Loucy (cell line): ENCODE measurements at regions not wholly inside any gene's neighbourhood (a gene's known extent, or its start where the extent isn't known, plus 50 kb on each side); places are given as distances from the start of the nearest gene placed in this dataset.

Source experiments
- H2AFZ ChIP-seq: fragments of 200-600 bp; sonication (generic); 2 replicates; pipeline ENCODE4 v1.6.0; 2016; ENCODE audit warnings: antibody characterized with exemption, mild to moderate bottlenecking, low read length, moderate library complexity
- H3F3A ChIP-seq: fragments of 200-600 bp; 2 replicates; pipeline ENCODE4 v1.6.0; 2016; ENCODE audit warnings: antibody characterized with exemption, low read depth, mild to moderate bottlenecking
- H3K27me3 ChIP-seq: fragments of 200-600 bp; sonication (generic); 2 replicates; pipeline ENCODE4 v1.6.1; 2014; ENCODE audit warnings: low read length, mild to moderate bottlenecking; ENCODE audit not compliant: insufficient read depth, poor library complexity, severe bottlenecking
- H3K36me3 ChIP-seq: fragments of 200-600 bp; sonication (generic); 2 replicates; pipeline ENCODE4 v1.6.1; 2016; ENCODE audit warnings: low read length; ENCODE audit not compliant: insufficient read depth
- H3K4me1 ChIP-seq: fragments of 200-600 bp; sonication (generic); 2 replicates; pipeline ENCODE4 v1.5.1; 2014; ENCODE audit warnings: low read length, mild to moderate bottlenecking; ENCODE audit not compliant: insufficient read depth, poor library complexity, severe bottlenecking
- H3K4me2 ChIP-seq: fragments of 200-600 bp; sonication (generic); 2 replicates; pipeline ENCODE4 v1.6.0; 2014; ENCODE audit warnings: antibody characterized with exemption, low read length, low read depth, mild to moderate bottlenecking; ENCODE audit not compliant: poor library complexity, severe bottlenecking
- H3K4me3 ChIP-seq: fragments of 200-600 bp; sonication (generic); 2 replicates; pipeline ENCODE4 v1.5.1; 2014; ENCODE audit warnings: low read length, mild to moderate bottlenecking, mixed read lengths; ENCODE audit not compliant: poor library complexity, severe bottlenecking
- H3K79me2 ChIP-seq: fragments of 200-600 bp; sonication (generic); 2 replicates; pipeline ENCODE4 v1.6.1; 2014; ENCODE audit warnings: low read length; ENCODE audit not compliant: insufficient read depth
- H3K9ac ChIP-seq: fragments of 200-600 bp; sonication (generic); 2 replicates; pipeline ENCODE4 v1.6.0; 2014; ENCODE audit warnings: mild to moderate bottlenecking, low read depth, low read length, moderate library complexity; ENCODE audit not compliant: poor library complexity, severe bottlenecking
- H3K9me2 ChIP-seq: fragments of 200-600 bp; sonication (generic); replicated peaks from 2 replicates; pipeline ENCODE4 v1.6.1; 2016; ENCODE audit warnings: low read depth, low read length, mixed read lengths
- H3K9me3 ChIP-seq: fragments of 200-600 bp; sonication (generic); 2 replicates; pipeline ENCODE4 v1.6.1; 2014; ENCODE audit warnings: mild to moderate bottlenecking, antibody characterized with exemption, low read length, low read depth; ENCODE audit not compliant: insufficient read depth
- H4K20me1 ChIP-seq: fragments of 200-600 bp; sonication (generic); 2 replicates; pipeline ENCODE4 v1.6.0; 2014; ENCODE audit warnings: antibody characterized with exemption, low read length, mild to moderate bottlenecking; ENCODE audit not compliant: insufficient read depth, poor library complexity, severe bottlenecking
- CTCF ChIP-seq: fragments of 200-600 bp; sonication (generic); conservative IDR thresholded peaks from 2 replicates; pipeline ENCODE4 v1.5.1; 2014; ENCODE audit warnings: mild to moderate bottlenecking, antibody characterized with exemption, low read length
- EZH2phosphoT487 ChIP-seq: fragments of 200-600 bp; IDR thresholded peaks from 2 replicates; pipeline ENCODE4 v1.6.1; 2018; ENCODE audit warnings: antibody characterized with exemption, mild to moderate bottlenecking, moderate library complexity, borderline replicate concordance

GRCh38 chr6:1229301-1229700, 82.6 kb upstream of the FOXQ1 start:
- TF ChIP-seq EZH2phosphoT487, result no peak
- no peak for TF ChIP-seq CTCF
- Histone ChIP-seq H4K20me1 (no peaks in the 10 kb centered on the region), H3K79me2 (no peaks in the 10 kb centered on the region), H3K4me3 (no peak overlapping the region), H3K9me3 (no peaks in the 10 kb centered on the region), H3K9me2 (no peaks in the 10 kb centered on the region), H3K36me3 (no peaks in the 10 kb centered on the region), H3K4me1 (no peaks in the 10 kb centered on the region), H3K27me3 (no peaks in the 10 kb centered on the region), H2AFZ (no peak overlapping the region), H3K4me2 (no peak overlapping the region), H3K9ac (no peak overlapping the region), H3F3A (no peaks in the 10 kb centered on the region)

GRCh38 chr6:1228754-1229191, 83.1 kb upstream of the FOXQ1 start:
- no peaks in the 10 kb centered on the region for H3F3A ChIP-seq
- H3K4me1 ChIP-seq, result no peaks in the 10 kb centered on the region
- H3K4me2 ChIP-seq, result no peak overlapping the region
- H3K9me3 ChIP-seq, result no peaks in the 10 kb centered on the region
- no peak overlapping the region for H2AFZ ChIP-seq
- no peaks in the 10 kb centered on the region for H3K36me3 ChIP-seq
- TF ChIP-seq CTCF, result no peak
- TF ChIP-seq EZH2phosphoT487, result no peak
- no peaks in the 10 kb centered on the region for H4K20me1 ChIP-seq
- H3K79me2 ChIP-seq, result no peaks in the 10 kb centered on the region
- H3K9ac ChIP-seq, result no peak overlapping the region
- no peaks in the 10 kb centered on the region for H3K27me3 ChIP-seq
- H3K9me2 ChIP-seq, result no peaks in the 10 kb centered on the region
- H3K4me3 ChIP-seq, result no peak overlapping the region

DNA sequence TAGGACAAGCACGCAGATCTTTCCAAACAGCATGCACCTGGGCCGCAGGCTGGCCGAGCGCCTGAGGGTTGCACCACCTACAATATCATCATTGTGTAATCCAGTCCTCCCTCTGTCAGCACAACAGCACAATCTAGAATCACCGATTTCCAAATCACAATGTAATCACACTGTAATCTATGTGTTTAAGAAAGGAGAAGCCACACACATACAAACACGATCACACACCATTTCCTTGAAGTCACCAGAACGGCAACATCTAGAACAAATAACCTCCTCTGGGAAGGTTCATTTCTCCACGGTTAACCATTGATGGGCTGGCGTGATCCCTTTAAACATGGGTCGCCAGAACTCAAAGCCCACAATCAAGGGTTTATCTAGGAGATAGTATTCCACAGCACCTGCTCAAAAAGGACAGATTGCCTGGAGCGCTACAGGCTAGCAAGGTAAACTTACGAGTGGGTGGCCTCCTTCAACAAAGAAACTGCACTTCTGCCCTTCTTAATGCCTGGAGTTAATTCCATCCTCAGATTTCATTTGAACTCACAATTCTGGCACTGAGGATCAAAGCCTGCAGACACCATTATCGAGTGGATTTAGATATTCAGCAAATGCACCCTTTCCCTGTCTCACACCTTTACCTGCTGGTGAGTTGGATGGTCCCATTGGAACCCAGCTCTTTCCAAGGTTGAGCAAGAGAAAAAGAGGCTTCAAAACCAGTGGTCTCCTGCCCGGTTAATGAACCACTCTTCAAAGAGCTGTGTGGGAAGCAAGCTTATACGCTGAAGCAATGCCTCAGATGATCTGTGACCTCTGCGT, 83.8 kb upstream of the FOXQ1 start:
- H3K9me3 ChIP-seq, result no peaks in the 10 kb centered on the region
- no peak overlapping the region for H3K9ac ChIP-seq
- no peaks in the 10 kb centered on the region for H3K79me2 ChIP-seq
- H3F3A ChIP-seq, result no peaks in the 10 kb centered on the region
- no peak overlapping the region for H3K4me3 ChIP-seq
- no peak for TF ChIP-seq EZH2phosphoT487
- TF ChIP-seq CTCF, result no peak
- no peak overlapping the region for H2AFZ ChIP-seq
- no peaks in the 10 kb centered on the region for H4K20me1 ChIP-seq
- no peaks in the 10 kb centered on the region for H3K9me2 ChIP-seq
- H3K4me2 ChIP-seq, result no peak overlapping the region
- no peaks in the 10 kb centered on the region for H3K4me1 ChIP-seq
- no peaks in the 10 kb centered on the region for H3K36me3 ChIP-seq
- no peaks in the 10 kb centered on the region for H3K27me3 ChIP-seq
